NCI-H146 (cell line): ENCODE measurements at regions not wholly inside any gene's neighbourhood (a gene's known extent, or its start where the extent isn't known, plus 50 kb on each side); places are given as distances from the start of the nearest gene placed in this dataset.
"Not testable (repeated sequence)": the region's sequence is repeated elsewhere in the genome, so short reads cannot be mapped to it uniquely, and the experiment has no call there.

Source experiments
- DNase-seq: peaks from one replicate; lab custom pipeline; 2025; lab: John Stamatoyannopoulos, UW

- no peak for DNase-seq
Observed at GRCh38 chr2:239742377-239742776, 282.8 kb downstream of the NDUFA10 start.

DNA sequence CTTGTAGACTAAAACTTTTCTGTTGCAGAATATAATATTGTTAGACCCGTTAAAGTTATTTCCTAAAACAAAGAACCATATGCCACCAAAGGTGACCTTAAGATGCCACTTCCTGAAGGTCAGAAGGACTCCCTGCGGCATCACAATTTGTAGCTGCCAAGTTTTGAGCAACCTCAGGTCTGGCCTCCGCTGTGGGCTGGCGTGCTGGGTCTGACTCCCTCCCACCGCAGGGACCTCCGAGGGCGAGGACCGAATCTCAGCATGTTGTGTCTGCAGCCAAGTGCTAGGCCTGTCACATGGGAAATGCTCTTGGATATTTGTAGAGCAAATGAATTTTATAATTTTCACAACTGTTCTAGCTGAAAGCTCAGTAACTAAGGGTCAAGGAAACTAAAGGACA lies 285.9 kb downstream of the NDUFA10 start:
- no peak for DNase-seq

DNA sequence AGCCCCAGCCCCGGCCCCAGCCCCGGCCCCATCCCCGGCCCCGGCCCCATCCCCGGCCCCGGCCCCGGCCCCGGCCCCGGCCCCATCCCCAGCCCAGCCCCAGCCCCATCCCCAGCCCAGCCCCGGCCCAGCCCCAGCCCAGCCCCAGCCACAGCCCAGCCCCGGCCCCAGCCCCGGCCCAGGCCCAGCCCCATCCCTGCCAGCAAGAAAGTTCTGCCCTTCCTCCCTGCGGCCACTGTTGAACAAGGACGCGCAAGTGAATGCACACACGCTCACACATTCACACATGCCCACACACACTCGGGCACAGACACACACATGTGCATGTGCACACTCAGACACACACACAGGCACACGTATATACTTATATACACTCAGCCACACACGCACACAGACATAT lies 287.0 kb downstream of the NDUFA10 start:
- DNase-seq: no peak

DNA sequence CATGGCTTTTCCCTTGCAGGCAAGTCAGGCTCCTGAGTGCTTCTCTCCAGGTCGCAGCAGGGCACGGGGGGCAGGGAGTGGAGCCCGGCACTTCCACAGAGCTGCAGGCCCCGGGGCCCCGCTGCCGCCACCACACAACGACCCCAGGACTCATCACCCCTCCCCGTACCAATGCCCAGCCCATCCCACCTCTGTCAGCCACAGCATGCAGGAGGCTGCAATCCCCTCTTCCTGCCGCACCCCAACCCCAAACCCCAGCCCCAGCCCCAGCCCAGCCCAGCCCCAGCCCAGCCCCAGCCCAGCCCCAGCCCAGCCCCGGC lies 288.0 kb downstream of the NDUFA10 start:
- no peak for DNase-seq

GRCh38 chr2:239736358-239737143 lies 288.6 kb downstream of the NDUFA10 start:
- DNase-seq: no peak

DNA sequence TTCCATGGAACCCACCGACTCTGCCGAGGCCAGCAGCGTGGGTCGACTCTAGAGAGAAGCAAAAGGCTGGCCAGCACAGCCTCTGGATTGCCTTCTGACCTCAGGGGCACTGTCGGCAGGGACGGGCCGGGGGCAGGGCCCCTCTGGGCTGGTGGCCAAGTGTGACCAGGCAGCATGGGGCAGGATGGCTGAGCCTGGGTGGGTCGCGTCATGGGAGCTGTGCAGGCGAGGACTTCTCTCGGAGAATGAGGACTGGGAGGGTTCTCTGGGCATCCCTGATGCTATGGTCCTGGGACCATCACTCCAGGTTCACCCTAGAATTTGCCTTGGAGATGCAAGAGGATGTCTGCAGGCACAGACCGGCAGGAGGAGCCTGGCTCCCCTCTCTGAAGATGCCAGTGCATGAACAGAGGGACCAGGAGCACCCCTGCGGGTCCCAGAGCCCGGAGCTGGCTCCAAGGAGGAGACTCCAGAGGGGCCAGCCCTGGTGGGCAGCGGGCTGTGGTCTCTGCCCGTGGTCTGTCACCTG lies 289.2 kb downstream of the NDUFA10 start:
- DNase-seq: no peak

DNA sequence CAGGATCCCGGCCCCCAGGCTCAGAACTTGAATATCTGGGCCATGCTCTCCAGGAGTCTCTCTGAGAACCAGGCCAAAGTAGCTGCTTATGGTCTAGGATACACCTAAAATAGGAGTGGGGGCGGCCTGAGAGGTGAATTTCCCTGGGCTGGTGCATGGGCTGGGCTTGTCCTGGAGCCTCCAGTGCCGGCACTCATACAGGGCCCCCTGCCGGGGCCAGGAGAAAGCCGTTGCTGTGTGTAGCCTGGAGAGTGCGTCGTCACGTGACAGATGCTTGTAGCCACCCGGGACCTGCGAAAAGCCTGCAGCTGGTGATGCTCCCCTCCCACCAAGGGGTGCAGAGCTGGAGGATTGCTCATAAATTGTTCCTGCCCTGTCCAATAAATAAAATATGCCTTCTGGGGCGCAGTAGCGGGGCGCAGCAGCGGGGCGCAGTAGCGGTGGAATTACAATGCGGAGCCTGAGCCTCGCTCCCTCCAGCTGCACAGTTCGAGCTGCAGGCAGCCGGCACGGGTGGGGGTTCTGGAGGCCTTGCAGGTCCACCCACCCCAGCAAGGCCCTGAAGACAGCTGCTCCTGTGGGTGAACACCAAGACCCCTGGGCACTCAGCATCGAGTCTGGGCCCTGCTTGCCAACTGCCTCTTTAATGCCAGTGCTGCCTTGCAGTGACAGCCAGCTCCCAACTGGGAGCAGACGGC lies 289.9 kb downstream of the NDUFA10 start:
- peak; percentile 5 for DNase-seq

- no peak for DNase-seq
Observed at GRCh38 chr2:239734436-239735005, 290.6 kb downstream of the NDUFA10 start.

DNA sequence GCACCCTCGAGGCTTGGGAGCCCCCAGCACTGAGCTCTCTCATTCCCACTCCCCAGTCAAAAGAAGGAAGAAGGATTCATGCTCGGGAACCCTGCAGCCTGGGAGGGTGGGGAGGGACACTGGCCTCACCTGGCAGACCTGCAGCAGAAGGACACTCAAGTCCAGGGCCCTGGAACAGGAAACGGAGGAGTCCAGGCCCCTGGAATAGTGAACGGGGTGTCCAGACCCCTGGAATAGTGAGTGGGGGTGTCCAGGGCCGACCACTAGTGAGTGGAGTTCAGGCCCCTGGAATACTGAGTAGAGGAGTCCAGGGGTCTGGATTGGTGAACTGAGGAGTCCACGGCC lies 292.5 kb downstream of the NDUFA10 start:
- DNase-seq: no peak

DNA sequence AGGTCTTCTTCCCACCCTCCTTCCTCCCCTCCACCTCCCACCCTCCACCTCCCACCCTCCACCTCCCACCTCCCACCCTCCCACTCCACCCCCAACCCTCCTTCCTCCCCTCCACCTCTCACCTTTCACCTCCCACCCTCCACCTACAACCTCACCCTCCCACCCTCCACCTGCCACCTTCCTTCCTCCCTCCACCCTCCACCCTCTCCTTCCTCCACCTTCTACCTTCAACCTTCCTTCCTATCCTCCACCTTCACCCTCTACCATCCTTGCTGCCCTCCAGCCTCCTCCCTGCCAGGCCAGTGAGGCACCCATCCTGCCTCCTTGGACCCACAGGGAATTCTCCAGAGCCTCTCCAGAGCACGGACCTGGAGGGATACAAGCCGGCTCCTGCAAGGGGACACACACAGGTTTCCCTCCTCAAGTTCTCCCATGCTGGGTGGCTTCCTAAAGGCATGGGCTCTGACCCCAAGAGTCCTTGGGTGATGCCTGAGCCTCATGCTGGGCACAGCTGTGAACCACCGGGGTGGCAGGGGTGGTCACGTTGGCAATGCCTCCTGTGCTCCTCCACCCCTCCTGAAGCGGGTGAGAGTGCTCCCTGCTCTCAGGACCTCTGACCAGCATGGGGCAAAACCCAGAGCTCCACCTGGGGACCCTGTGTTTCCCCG lies 293.0 kb downstream of the NDUFA10 start:
- DNase-seq: no peak

DNA sequence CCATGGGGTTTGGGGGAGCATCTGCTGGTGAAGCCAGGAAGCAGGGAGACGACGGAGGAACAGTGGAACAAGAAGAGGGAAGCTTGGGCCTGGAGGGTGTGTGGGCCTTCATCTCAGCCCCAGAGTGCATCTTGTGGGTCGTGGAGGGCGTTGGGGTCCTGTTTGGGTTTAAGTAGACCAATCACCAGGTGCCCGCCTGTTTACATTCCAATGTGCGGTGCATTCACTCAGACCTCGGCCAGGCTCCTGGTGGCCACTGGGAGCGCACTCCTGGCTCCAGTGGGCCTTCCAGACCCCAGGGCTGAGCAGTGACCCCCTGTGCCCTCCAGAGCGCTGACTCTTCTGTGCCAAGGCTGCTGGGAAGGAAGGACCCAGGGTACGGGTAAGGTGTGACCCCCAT lies 293.7 kb downstream of the NDUFA10 start:
- no peak for DNase-seq

DNA sequence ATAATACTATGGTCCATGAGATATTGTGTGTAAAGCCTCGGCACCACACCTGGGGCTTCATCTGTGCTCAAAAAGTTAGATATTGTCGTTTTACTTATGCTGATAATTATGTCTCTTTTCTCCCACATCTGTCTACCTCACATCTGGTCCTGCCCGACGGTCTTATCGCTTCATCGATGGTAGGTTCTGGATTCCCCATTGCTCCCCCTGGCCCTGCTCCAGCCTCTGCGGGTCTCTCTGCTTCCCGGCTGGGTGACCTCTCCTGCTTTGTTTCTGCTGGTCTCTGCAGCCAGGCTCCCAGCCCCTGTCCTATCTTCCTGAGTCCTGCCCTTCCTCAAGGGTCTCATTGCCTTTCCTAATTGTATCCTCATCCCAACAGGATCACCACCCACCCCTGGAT lies 294.2 kb downstream of the NDUFA10 start:
- no peak for DNase-seq

GRCh38 chr2:239730567-239730882 lies 294.6 kb downstream of the NDUFA10 start:
- DNase-seq: not testable (repeated sequence)

GRCh38 chr2:239729681-239730566 lies 295.2 kb downstream of the NDUFA10 start:
- no peak for DNase-seq

- DNase-seq: no peak
Observed at GRCh38 chr2:239729151-239729550, 296.0 kb downstream of the NDUFA10 start.

GRCh38 chr2:239728751-239729150 lies 296.4 kb downstream of the NDUFA10 start:
- DNase-seq: no peak

DNA sequence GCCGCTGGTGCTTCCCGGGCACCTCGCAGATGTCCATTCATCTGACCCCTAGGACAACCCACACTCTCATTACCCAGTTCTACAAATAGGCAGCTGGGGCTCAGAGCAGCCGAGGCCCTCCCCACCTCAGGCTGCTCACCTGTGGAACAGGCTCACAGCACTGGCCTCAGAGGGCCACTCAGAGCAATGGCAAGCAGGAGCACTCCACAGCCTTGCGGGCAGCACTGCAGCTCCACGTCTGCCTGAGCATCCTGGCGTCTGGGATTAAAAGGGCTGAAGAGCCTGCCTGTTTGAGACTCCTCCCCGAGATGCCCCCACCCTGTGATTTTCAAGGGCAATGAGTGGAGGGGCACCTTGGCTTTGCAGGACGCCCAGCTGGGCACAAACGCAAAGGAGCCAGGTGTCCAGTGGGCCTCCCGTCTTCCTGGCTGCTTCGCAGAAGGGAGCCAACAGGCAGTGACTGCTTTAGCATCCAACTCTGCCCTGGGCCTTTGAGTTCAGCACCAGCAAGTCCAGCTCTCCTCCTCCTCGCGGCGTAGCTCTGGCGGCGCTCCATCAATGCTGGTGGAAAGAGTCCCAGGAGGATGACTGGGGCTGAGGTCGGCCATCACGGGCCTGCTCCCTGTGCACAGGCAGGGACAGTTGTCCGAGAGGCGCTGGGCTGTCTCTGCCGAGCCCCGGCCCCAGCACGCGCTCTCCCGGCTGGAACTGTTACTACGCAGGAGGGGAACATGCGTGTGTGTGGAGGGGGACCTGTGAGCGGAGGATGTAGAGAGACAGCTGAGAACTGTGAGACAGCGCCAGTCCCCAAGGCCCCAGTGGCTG lies 297.2 kb downstream of the NDUFA10 start:
- no peak for DNase-seq

- peak; percentile 10 for DNase-seq
Observed at GRCh38 chr2:239727182-239727775, 297.9 kb downstream of the NDUFA10 start.

- no peak for DNase-seq
Observed at GRCh38 chr2:239726631-239727181, 298.4 kb downstream of the NDUFA10 start.

GRCh38 chr2:239726091-239726591 lies 299.0 kb downstream of the NDUFA10 start:
- no peak for DNase-seq
